ENCODE measurements at regions not wholly inside any gene's neighbourhood (a gene's known extent, or its start where the extent isn't known, plus 50 kb on each side); places are given as distances from the start of the nearest gene placed in this dataset.

- Histone ChIP-seq H3K4me3 (ENCODE audit: low read depth in 1 of 3, low read length in 3 of 3) (no peak overlapping the region), H3K27me3 (ENCODE audit: control insufficient read depth in 3 of 3, insufficient read depth in 3 of 3, low read length in 3 of 3) (peaks cover 0 to 17% (median 4%) of the 10 kb centered on the region in 3 donors), H3K4me1 (ENCODE audit: control insufficient read depth in 3 of 3, insufficient read depth in 2 of 3, low read depth in 1 of 3, low read length in 2 of 3) (no peaks in the 10 kb centered on the region), H3K27ac (ENCODE audit: low read depth in 1 of 3, low read length in 2 of 3) (no peak overlapping the region), H3K9me3 (ENCODE audit: control insufficient read depth in 2 of 2, insufficient read depth in 1 of 2, low read depth in 1 of 2, low read length in 1 of 2) (no peaks in the 10 kb centered on the region), H3K36me3 (ENCODE audit: control insufficient read depth in 3 of 3, insufficient read depth in 2 of 3, low read depth in 1 of 3, low read length in 3 of 3) (no peaks in the 10 kb centered on the region)
- DNase-seq (no peak), FAIRE-seq (no peak)
- 70 to 77% (median 76%) methylated on average over 5 of the region's 5 CpGs for WGBS, 3 donors
These were observed 209.2 kb downstream of the FOXL1 start for GRCh38 chr16:86787538-86787937.

GRCh38 chr16:86789621-86790051 lies 211.3 kb downstream of the FOXL1 start:
- FAIRE-seq (no peak), DNase-seq (no peak)
- no peaks in the 10 kb centered on the region for H3K4me1 ChIP-seq (ENCODE audit: control insufficient read depth in 3 of 3, insufficient read depth in 2 of 3, low read depth in 1 of 3, low read length in 2 of 3)
- no peaks in the 10 kb centered on the region for H3K36me3 ChIP-seq (ENCODE audit: control insufficient read depth in 3 of 3, insufficient read depth in 2 of 3, low read depth in 1 of 3, low read length in 3 of 3)
- no peak overlapping the region for H3K27ac ChIP-seq (ENCODE audit: low read depth in 1 of 3, low read length in 2 of 3)
- 35 to 46% (median 43%) methylated on average over 13 of the region's 13 CpGs for WGBS, 3 donors
- no peak overlapping the region for H3K4me3 ChIP-seq (ENCODE audit: low read depth in 1 of 3, low read length in 3 of 3)
- H3K27me3 ChIP-seq (ENCODE audit: control insufficient read depth in 3 of 3, insufficient read depth in 3 of 3, low read length in 3 of 3): peaks cover 0 to 17% (median 4%) of the 10 kb centered on the region in 3 donors
- H3K9me3 ChIP-seq (ENCODE audit: control insufficient read depth in 2 of 2, insufficient read depth in 1 of 2, low read depth in 1 of 2, low read length in 1 of 2): no peaks in the 10 kb centered on the region

GRCh38 chr16:86791287-86792035 lies 213.1 kb downstream of the FOXL1 start:
- H3K27ac ChIP-seq (ENCODE audit: low read depth in 1 of 3, low read length in 2 of 3): no peak overlapping the region
- DNase-seq (no peak), FAIRE-seq (no peak)
- WGBS, 3 donors: 32 to 56% (median 42%) methylated on average over 20 of the region's 20 CpGs
- peaks cover 0 to 17% (median 4%) of the 10 kb centered on the region in 3 donors for H3K27me3 ChIP-seq (ENCODE audit: control insufficient read depth in 3 of 3, insufficient read depth in 3 of 3, low read length in 3 of 3)
- no peaks in the 10 kb centered on the region for H3K4me1 ChIP-seq (ENCODE audit: control insufficient read depth in 3 of 3, insufficient read depth in 2 of 3, low read depth in 1 of 3, low read length in 2 of 3)
- H3K36me3 ChIP-seq (ENCODE audit: control insufficient read depth in 3 of 3, insufficient read depth in 2 of 3, low read depth in 1 of 3, low read length in 3 of 3): no peaks in the 10 kb centered on the region
- no peak overlapping the region for H3K4me3 ChIP-seq (ENCODE audit: low read depth in 1 of 3, low read length in 3 of 3)
- no peaks in the 10 kb centered on the region for H3K9me3 ChIP-seq (ENCODE audit: control insufficient read depth in 2 of 2, insufficient read depth in 1 of 2, low read depth in 1 of 2, low read length in 1 of 2)

GRCh38 chr16:86794216-86794864 lies 216.0 kb downstream of the FOXL1 start:
- H3K36me3 ChIP-seq (ENCODE audit: control insufficient read depth in 3 of 3, insufficient read depth in 2 of 3, low read depth in 1 of 3, low read length in 3 of 3): no peaks in the 10 kb centered on the region
- no peaks in the 10 kb centered on the region for H3K4me1 ChIP-seq (ENCODE audit: control insufficient read depth in 3 of 3, insufficient read depth in 2 of 3, low read depth in 1 of 3, low read length in 2 of 3)
- H3K27me3 ChIP-seq (ENCODE audit: control insufficient read depth in 3 of 3, insufficient read depth in 3 of 3, low read length in 3 of 3): peaks cover 0 to 15% (median 5%) of the 10 kb centered on the region in 3 donors
- DNase-seq (no peak), FAIRE-seq (no peak)
- H3K27ac ChIP-seq (ENCODE audit: low read depth in 1 of 3, low read length in 2 of 3): no peak overlapping the region
- H3K4me3 ChIP-seq (ENCODE audit: low read depth in 1 of 3, low read length in 3 of 3): no peak overlapping the region
- H3K9me3 ChIP-seq (ENCODE audit: control insufficient read depth in 2 of 2, insufficient read depth in 1 of 2, low read depth in 1 of 2, low read length in 1 of 2): no peaks in the 10 kb centered on the region
- WGBS, 3 donors: 81 to 89% (median 86%) methylated on average over 15 of the region's 15 CpGs

- Histone ChIP-seq H3K4me3 (ENCODE audit: low read depth in 1 of 3, low read length in 3 of 3) (no peak overlapping the region), H3K27me3 (ENCODE audit: control insufficient read depth in 3 of 3, insufficient read depth in 3 of 3, low read length in 3 of 3) (peaks cover 0 to 8% (median 2%) of the 10 kb centered on the region in 3 donors), H3K27ac (ENCODE audit: low read depth in 1 of 3, low read length in 2 of 3) (no peak overlapping the region), H3K36me3 (ENCODE audit: control insufficient read depth in 3 of 3, insufficient read depth in 2 of 3, low read depth in 1 of 3, low read length in 3 of 3) (no peaks in the 10 kb centered on the region), H3K4me1 (ENCODE audit: control insufficient read depth in 3 of 3, insufficient read depth in 2 of 3, low read depth in 1 of 3, low read length in 2 of 3) (no peaks in the 10 kb centered on the region), H3K9me3 (ENCODE audit: control insufficient read depth in 2 of 2, insufficient read depth in 1 of 2, low read depth in 1 of 2, low read length in 1 of 2) (no peaks in the 10 kb centered on the region)
- DNase-seq (no peak), FAIRE-seq (no peak)
- 52 to 70% (median 57%) methylated on average over 4 of the region's 4 CpGs for WGBS, 3 donors
These were observed 219.4 kb downstream of the FOXL1 start for GRCh38 chr16:86797700-86798099.

GRCh38 chr16:86798247-86799041 lies 220.1 kb downstream of the FOXL1 start:
- Histone ChIP-seq H3K27ac (ENCODE audit: low read depth in 1 of 3, low read length in 2 of 3) (no peak overlapping the region), H3K36me3 (ENCODE audit: control insufficient read depth in 3 of 3, insufficient read depth in 2 of 3, low read depth in 1 of 3, low read length in 3 of 3) (no peaks in the 10 kb centered on the region), H3K9me3 (ENCODE audit: control insufficient read depth in 2 of 2, insufficient read depth in 1 of 2, low read depth in 1 of 2, low read length in 1 of 2) (no peaks in the 10 kb centered on the region), H3K4me1 (ENCODE audit: control insufficient read depth in 3 of 3, insufficient read depth in 2 of 3, low read depth in 1 of 3, low read length in 2 of 3) (no peaks in the 10 kb centered on the region), H3K4me3 (ENCODE audit: low read depth in 1 of 3, low read length in 3 of 3) (no peak overlapping the region), H3K27me3 (ENCODE audit: control insufficient read depth in 3 of 3, insufficient read depth in 3 of 3, low read length in 3 of 3) (peaks cover 0 to 8% (median 2%) of the 10 kb centered on the region in 3 donors)
- 51 to 69% (median 55%) methylated on average over 4 of the region's 4 CpGs for WGBS, 3 donors
- DNase-seq (no peak), FAIRE-seq (no peak)

GRCh38 chr16:86799367-86799766 lies 221.0 kb downstream of the FOXL1 start:
- FAIRE-seq (no peak), DNase-seq (no peak)
- Histone ChIP-seq H3K27me3 (ENCODE audit: control insufficient read depth in 3 of 3, insufficient read depth in 3 of 3, low read length in 3 of 3) (peaks cover 0 to 10% (median 2%) of the 10 kb centered on the region in 3 donors), H3K4me1 (ENCODE audit: control insufficient read depth in 3 of 3, insufficient read depth in 2 of 3, low read depth in 1 of 3, low read length in 2 of 3) (no peaks in the 10 kb centered on the region), H3K4me3 (ENCODE audit: low read depth in 1 of 3, low read length in 3 of 3) (no peak overlapping the region), H3K27ac (ENCODE audit: low read depth in 1 of 3, low read length in 2 of 3) (no peak overlapping the region), H3K36me3 (ENCODE audit: control insufficient read depth in 3 of 3, insufficient read depth in 2 of 3, low read depth in 1 of 3, low read length in 3 of 3) (no peaks in the 10 kb centered on the region), H3K9me3 (ENCODE audit: control insufficient read depth in 2 of 2, insufficient read depth in 1 of 2, low read depth in 1 of 2, low read length in 1 of 2) (no peaks in the 10 kb centered on the region)
- 71 to 89% (median 79%) methylated on average over 4 of the region's 4 CpGs for WGBS, 3 donors

GRCh38 chr16:86800894-86801293 lies 222.5 kb downstream of the FOXL1 start:
- no peaks in the 10 kb centered on the region for H3K9me3 ChIP-seq (ENCODE audit: control insufficient read depth in 2 of 2, insufficient read depth in 1 of 2, low read depth in 1 of 2, low read length in 1 of 2)
- FAIRE-seq (no peak), DNase-seq (no peak)
- no peak overlapping the region for H3K27ac ChIP-seq (ENCODE audit: low read depth in 1 of 3, low read length in 2 of 3)
- H3K4me3 ChIP-seq (ENCODE audit: low read depth in 1 of 3, low read length in 3 of 3): no peak overlapping the region
- peaks cover 0 to 11% (median 7%) of the 10 kb centered on the region in 3 donors for H3K27me3 ChIP-seq (ENCODE audit: control insufficient read depth in 3 of 3, insufficient read depth in 3 of 3, low read length in 3 of 3)
- H3K4me1 ChIP-seq (ENCODE audit: control insufficient read depth in 3 of 3, insufficient read depth in 2 of 3, low read depth in 1 of 3, low read length in 2 of 3): no peaks in the 10 kb centered on the region
- H3K36me3 ChIP-seq (ENCODE audit: control insufficient read depth in 3 of 3, insufficient read depth in 2 of 3, low read depth in 1 of 3, low read length in 3 of 3): no peaks in the 10 kb centered on the region
- 15 to 36% (median 24%) methylated on average over 4 of the region's 4 CpGs for whole genome bisulfite sequencing, 3 donors

All from small intestine (tissue), 7 donors.